ENCODE measurements at regions not wholly inside any gene's neighbourhood (a gene's known extent, or its start where the extent isn't known, plus 50 kb on each side); places are given as distances from the start of the nearest gene placed in this dataset.

- TF ChIP-seq CTCF (IDR thresholded peaks at IDR 0.05; ENCODE audit: insufficient read depth, low read depth, low read length) (no peak), EZH2 (IDR thresholded peaks at IDR 0.05; ENCODE audit: insufficient read depth, low read length) (no peak)
These were observed 228.2 kb upstream of the GSE1 start for GRCh38 chr16:85384833-85385462.
